H1 (cell line): ENCODE measurements at regions not wholly inside any gene's neighbourhood (a gene's known extent, or its start where the extent isn't known, plus 50 kb on each side); places are given as distances from the start of the nearest gene placed in this dataset.
A peak's percentile ranks its signal among the peaks of the same experiment; 100 is the strongest.

Experiments
- BRCA1 ChIP-seq: IDR thresholded peaks from 2 replicates; pipeline ENCODE4 v1.6.1; 2012; ENCODE audit warnings: low read depth, low read length, improper control_type of control experiment
- CBX5 ChIP-seq: fragments of 300-800, 300-1000 bp; sonication (generic); IDR thresholded peaks from 2 replicates; pipeline ENCODE4 v1.7.1; 2016; ENCODE audit warnings: antibody characterized with exemption, low read length, low read depth
- CTCF ChIP-seq, 3 experiments: IDR thresholded peaks; 1 replicate in 2 of 3; 2 replicates in 1 of 3; pipeline versions ENCODE4 v1.5.1 to v1.6.1; 2011; ENCODE audit warnings: low read length in 3 of 3, mild to moderate bottlenecking in 3 of 3, inconsistent platforms in 2 of 3, low read depth in 1 of 3, moderate library complexity in 1 of 3; ENCODE audit not compliant: insufficient read depth in 1 of 3; ENCODE audit errors: control extremely low read depth in 1 of 3
- EP300 ChIP-seq, 2 experiments: IDR thresholded peaks; 1 replicate in 1 of 2; 2 replicates in 1 of 2; pipeline ENCODE4 v1.6.1; 2011 to 2012; ENCODE audit warnings: low read depth in 2 of 2, low read length in 2 of 2, mild to moderate bottlenecking in 2 of 2, borderline replicate concordance in 1 of 2, inconsistent platforms in 1 of 2, moderate library complexity in 1 of 2
- EZH2 ChIP-seq: fragments of 200-600 bp; sonication (generic); IDR thresholded peaks from 2 replicates; pipeline ENCODE4 v1.7.1; 2012; ENCODE audit warnings: low read depth, mild to moderate bottlenecking, moderate library complexity, low read length, inconsistent platforms; ENCODE audit not compliant: severe bottlenecking
- GABPA ChIP-seq: IDR thresholded peaks from 2 replicates; pipeline ENCODE4 v1.6.1; 2011; ENCODE audit warnings: mild to moderate bottlenecking, low read length, moderate library complexity, borderline replicate concordance; ENCODE audit not compliant: insufficient read depth
- POLR2A ChIP-seq, 2 experiments: IDR thresholded peaks; 1 replicate in 1 of 2; 2 replicates in 1 of 2; pipeline ENCODE4 v1.6.1; 2011; ENCODE audit warnings: low read depth in 2 of 2, low read length in 2 of 2, mild to moderate bottlenecking in 2 of 2; ENCODE audit errors: control extremely low read depth in 1 of 2
- RAD21 ChIP-seq, 2 experiments: IDR thresholded peaks in 1 of 2; conservative IDR thresholded peaks in 1 of 2; 2 replicates each; pipeline ENCODE4 v1.6.1; 2011; ENCODE audit warnings: low read depth in 2 of 2, low read length in 2 of 2, improper control_type of control experiment in 1 of 2, inconsistent platforms in 1 of 2, mild to moderate bottlenecking in 1 of 2, moderate library complexity in 1 of 2

GRCh38 chr12:59407799-59408198 is 188.0 kb upstream of the SLC16A7 start:
- TF ChIP-seq RAD21 (IDR thresholded peaks at IDR 0.05 in 1 of 2, conservative IDR thresholded peaks at IDR 0.05 in 1 of 2; ENCODE audit: low read depth in 2 of 2, low read length in 2 of 2) (peak; percentile 52 to 53), GABPA (no peak), CBX5 (no peak), EZH2 (no peak), EP300 (IDR thresholded peaks at IDR 0.05; ENCODE audit: borderline replicate concordance in 1 of 2, low read depth in 2 of 2, low read length in 2 of 2) (no peak), POLR2A (IDR thresholded peaks at IDR 0.05; ENCODE audit: control extremely low read depth in 1 of 2, low read depth in 2 of 2, low read length in 2 of 2) (no peak), CTCF (IDR thresholded peaks at IDR 0.05; ENCODE audit: control extremely low read depth in 1 of 3, insufficient read depth in 1 of 3, low read depth in 1 of 3, low read length in 3 of 3) (peak in 1 of 3 experiments; percentile 38; a peak in 2 of 4 replicates), BRCA1 (no peak)
